DND-41 (cell line): ENCODE measurements at regions not wholly inside any gene's neighbourhood (a gene's known extent, or its start where the extent isn't known, plus 50 kb on each side); places are given as distances from the start of the nearest gene placed in this dataset.

ENCODE experiments used
- ATAC-seq: fragments of 200-7000 bp; cut with Tn5 transposase; 3 replicates; pipeline ENCODE4 v1.9.1; 2021; ENCODE audit warnings: low read depth; ENCODE audit not compliant: insufficient read depth
- DNase-seq: peaks from one replicate; pipeline ENCODE4 v3.0.0-alpha.2; 2020
- H2AFZ ChIP-seq: 2 replicates; pipeline ENCODE4 v1.6.0; 2012; ENCODE audit warnings: low read depth, low read length
- H3K27ac ChIP-seq: 2 replicates; pipeline ENCODE4 v1.5.1; 2012; ENCODE audit warnings: low read length, inconsistent platforms
- H3K27me3 ChIP-seq: fragments of 200-600 bp; sonication (generic); 2 replicates; pipeline ENCODE4 v1.6.0; 2012; ENCODE audit warnings: low read length, mild to moderate bottlenecking, inconsistent platforms; ENCODE audit not compliant: insufficient read depth, poor library complexity
- H3K36me3 ChIP-seq: 2 replicates; pipeline ENCODE4 v1.5.1; 2012; ENCODE audit warnings: low read length, inconsistent platforms; ENCODE audit not compliant: insufficient read depth
- H3K4me1 ChIP-seq: 2 replicates; pipeline ENCODE4 v1.5.1; 2012; ENCODE audit warnings: mild to moderate bottlenecking, low read length; ENCODE audit not compliant: insufficient read depth
- H3K4me2 ChIP-seq: 2 replicates; pipeline ENCODE4 v1.6.0; 2012; ENCODE audit warnings: mild to moderate bottlenecking, moderate library complexity, low read length, inconsistent platforms; ENCODE audit not compliant: insufficient read depth
- H3K4me3 ChIP-seq, 2 experiments: fragments of 200-600 bp in 1 of 2; shearing (Covaris generic) in 1 of 2; 2 replicates each; pipeline ENCODE4 v1.5.1; 2012 to 2016; ENCODE audit warnings: inconsistent platforms in 2 of 2, low read length in 2 of 2, mild to moderate bottlenecking in 2 of 2, low read depth in 1 of 2, moderate library complexity in 1 of 2
- H3K79me2 ChIP-seq: 2 replicates; pipeline ENCODE4 v1.6.0; 2012; ENCODE audit warnings: low read length, inconsistent platforms; ENCODE audit not compliant: insufficient read depth
- H3K9ac ChIP-seq: 2 replicates; pipeline ENCODE4 v1.6.0; 2012; ENCODE audit warnings: low read depth, mild to moderate bottlenecking, inconsistent platforms, low read length, moderate library complexity
- H3K9me3 ChIP-seq: 2 replicates; pipeline ENCODE4 v1.5.1; 2012; ENCODE audit warnings: low read length, moderate library complexity, mild to moderate bottlenecking, inconsistent platforms; ENCODE audit not compliant: insufficient read depth, severe bottlenecking
- H4K20me1 ChIP-seq: 2 replicates; pipeline ENCODE4 v1.6.0; 2012; ENCODE audit warnings: low read length; ENCODE audit not compliant: insufficient read depth
- CTCF ChIP-seq: IDR thresholded peaks from 2 replicates; pipeline ENCODE4 v1.5.1; 2012; ENCODE audit warnings: borderline replicate concordance, low read length, moderate library complexity, mild to moderate bottlenecking; ENCODE audit not compliant: poor library complexity, severe bottlenecking; ENCODE audit errors: extremely low read depth
- EZH2 ChIP-seq: IDR thresholded peaks from 3 replicates; pipeline ENCODE4 v1.6.1; 2012; ENCODE audit warnings: borderline replicate concordance, low read depth, mild to moderate bottlenecking, moderate library complexity, low read length, inconsistent platforms; ENCODE audit not compliant: severe bottlenecking

GRCh38 chr5:167624053-167624452 is 667.4 kb upstream of the WWC1 start:
- TF ChIP-seq EZH2 (no peak), CTCF (no peak)
- no peaks in the 10 kb centered on the region for H3K36me3 ChIP-seq
- H3K4me3 ChIP-seq, result no peak overlapping the region
- H3K9ac ChIP-seq, result no peak overlapping the region
- H3K27ac ChIP-seq, result no peak overlapping the region
- DNase-seq, result no peak
- no peaks in the 10 kb centered on the region for H4K20me1 ChIP-seq
- no peaks in the 10 kb centered on the region for H3K9me3 ChIP-seq
- H3K79me2 ChIP-seq, result no peaks in the 10 kb centered on the region
- ATAC-seq, result no peak
- H3K4me1 ChIP-seq, result no peaks in the 10 kb centered on the region
- H2AFZ ChIP-seq, result no peak overlapping the region
- no peaks in the 10 kb centered on the region for H3K27me3 ChIP-seq
- H3K4me2 ChIP-seq, result no peak overlapping the region

- Histone ChIP-seq H3K79me2 (no peaks in the 10 kb centered on the region), H3K27ac (no peak overlapping the region), H3K9ac (no peak overlapping the region), H2AFZ (no peak overlapping the region), H3K4me3 (no peak overlapping the region), H3K4me2 (no peak overlapping the region), H3K27me3 (no peaks in the 10 kb centered on the region), H4K20me1 (no peaks in the 10 kb centered on the region), H3K4me1 (no peaks in the 10 kb centered on the region), H3K36me3 (no peaks in the 10 kb centered on the region), H3K9me3 (no peaks in the 10 kb centered on the region)
- DNase-seq, result no peak
- ATAC-seq, result no peak
- TF ChIP-seq CTCF (no peak), EZH2 (no peak)
Measured at GRCh38 chr5:167626341-167627123, 664.9 kb upstream of the WWC1 start.

- no peak for DNase-seq
- no peak overlapping the region for H3K4me2 ChIP-seq
- no peak for ATAC-seq
Measured at GRCh38 chr5:167629634-167630033, 661.8 kb upstream of the WWC1 start.

More at GRCh38 chr5:167629634-167630033, 661.8 kb upstream of the WWC1 start:
- no peak overlapping the region for H2AFZ ChIP-seq
- H3K27ac ChIP-seq, result no peak overlapping the region
- no peaks in the 10 kb centered on the region for H3K4me1 ChIP-seq
- no peaks in the 10 kb centered on the region for H3K27me3 ChIP-seq
- H3K79me2 ChIP-seq, result no peaks in the 10 kb centered on the region
- H3K4me3 ChIP-seq, result no peak overlapping the region
- no peaks in the 10 kb centered on the region for H4K20me1 ChIP-seq
- H3K9ac ChIP-seq, result no peak overlapping the region
- no peaks in the 10 kb centered on the region for H3K9me3 ChIP-seq
- TF ChIP-seq CTCF, result no peak
- TF ChIP-seq EZH2, result no peak
- H3K36me3 ChIP-seq, result no peaks in the 10 kb centered on the region
